C4-2B (cell line): ENCODE measurements at regions not wholly inside any gene's neighbourhood (a gene's known extent, or its start where the extent isn't known, plus 50 kb on each side); places are given as distances from the start of the nearest gene placed in this dataset.

Source experiments
- H3K27ac ChIP-seq: fragments of 450-650 bp; 2 replicates; pipeline ENCODE4 v1.5.1; 2017
- CTCF ChIP-seq: fragments of 450-650 bp; conservative IDR thresholded peaks from 2 replicates; pipeline ENCODE4 v1.5.1; 2017; ENCODE audit warnings: mild to moderate bottlenecking
- ZFX ChIP-seq: fragments of 450-650 bp; IDR thresholded peaks from 2 replicates; pipeline ENCODE4 v1.6.1; 2017

- H3K27ac ChIP-seq = no peak overlapping the region
- no peak for TF ChIP-seq CTCF
- TF ChIP-seq ZFX = no peak
Observed at GRCh38 chr11:70527046-70527395, 128.7 kb downstream of the CTTN start.

DNA sequence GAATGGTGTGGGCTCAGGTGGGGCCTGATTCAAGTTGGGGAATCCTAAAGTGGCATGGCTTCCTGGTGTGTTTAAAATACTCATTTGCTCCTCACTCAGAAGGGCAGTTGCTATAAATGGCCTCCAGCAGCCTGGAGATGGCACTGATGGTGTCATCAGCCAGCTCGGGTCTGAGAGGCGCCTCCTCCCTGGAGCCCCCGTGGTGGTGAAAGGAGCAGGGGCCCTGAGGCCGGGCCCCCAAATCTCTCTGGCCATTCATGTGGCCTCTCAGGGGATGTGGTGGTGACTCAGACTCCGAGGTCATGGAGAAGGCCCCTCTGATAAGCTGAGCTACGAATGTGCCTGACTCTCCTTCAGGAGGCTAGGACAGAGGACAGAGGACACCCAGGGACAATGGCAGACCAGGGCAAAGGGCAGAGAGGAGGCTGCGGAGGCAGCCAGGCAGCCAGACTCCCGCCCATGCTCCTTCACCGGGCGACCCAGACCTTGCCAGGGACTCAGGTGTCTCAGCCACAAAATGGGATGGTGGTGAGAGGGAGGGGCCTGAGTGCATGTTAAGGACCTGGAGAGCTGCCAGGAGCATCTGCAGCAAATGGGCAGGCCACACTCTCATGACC is 129.2 kb downstream of the CTTN start:
- TF ChIP-seq ZFX = no peak
- TF ChIP-seq CTCF = no peak

GRCh38 chr11:70528046-70528793 is 129.9 kb downstream of the CTTN start:
- H3K27ac ChIP-seq = no peak overlapping the region
- TF ChIP-seq ZFX = no peak
- no peak for TF ChIP-seq CTCF

More for the DNA sequence above, 129.2 kb downstream of the CTTN start:
- no peak overlapping the region for H3K27ac ChIP-seq

DNA sequence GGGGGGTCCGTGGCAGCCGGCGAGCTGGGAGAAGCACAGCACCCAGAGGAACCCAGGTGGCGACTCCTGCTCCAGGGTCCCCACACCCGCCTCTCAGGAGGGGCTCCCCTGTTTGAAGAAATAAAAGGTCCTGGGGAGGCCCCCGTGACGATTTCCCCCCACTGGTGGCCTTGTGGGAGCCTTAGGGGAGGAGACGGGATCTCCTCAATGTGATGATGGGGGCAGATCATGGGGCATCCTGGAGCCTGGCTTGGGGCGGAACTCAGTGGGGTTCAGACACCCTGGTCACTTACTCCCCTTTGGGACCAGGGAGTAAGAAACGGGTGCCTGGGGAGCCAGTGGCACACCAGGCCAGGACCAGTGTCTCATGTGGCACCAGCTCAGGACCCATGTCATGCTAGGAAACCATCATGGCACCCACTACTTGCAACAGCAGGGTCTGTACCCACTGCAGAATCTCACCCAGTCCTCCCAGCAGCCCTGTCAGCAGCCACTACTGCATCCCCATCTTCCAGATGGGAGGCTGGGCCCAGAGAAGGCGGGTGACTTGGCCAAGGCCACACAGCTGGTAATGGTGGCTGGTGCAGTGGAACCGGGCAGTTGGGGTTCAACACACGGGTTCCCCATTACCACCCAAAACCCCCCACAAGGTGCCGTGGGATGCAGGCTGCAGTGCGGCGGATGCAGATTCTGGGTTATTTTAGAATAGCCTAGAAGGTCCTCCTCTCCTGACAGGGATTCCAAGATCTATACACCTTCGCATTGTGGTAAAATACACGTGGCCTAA is 130.7 kb downstream of the CTTN start:
- H3K27ac ChIP-seq = no peak overlapping the region
- no peak for TF ChIP-seq CTCF

DNA sequence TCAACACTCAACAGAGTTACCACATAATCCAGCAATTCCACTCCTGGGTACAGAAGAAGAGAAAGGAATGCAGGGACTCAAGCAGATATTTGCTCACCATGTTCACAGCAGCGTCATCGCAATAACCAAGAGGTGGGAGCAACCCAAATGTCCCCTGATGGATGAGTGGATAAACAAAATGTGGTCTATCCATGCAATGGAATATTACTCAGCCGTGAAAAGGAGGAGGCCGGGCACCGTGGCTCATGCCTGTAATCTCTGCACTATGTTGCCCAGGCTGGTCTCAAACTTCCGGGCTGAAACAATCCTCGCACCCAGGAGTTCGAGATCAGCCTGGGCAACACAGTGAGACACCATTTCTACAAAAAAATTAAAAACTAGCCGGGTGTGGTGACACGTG is 131.7 kb downstream of the CTTN start:
- H3K27ac ChIP-seq = no peak overlapping the region
- TF ChIP-seq CTCF (no peak), ZFX (no peak)

DNA sequence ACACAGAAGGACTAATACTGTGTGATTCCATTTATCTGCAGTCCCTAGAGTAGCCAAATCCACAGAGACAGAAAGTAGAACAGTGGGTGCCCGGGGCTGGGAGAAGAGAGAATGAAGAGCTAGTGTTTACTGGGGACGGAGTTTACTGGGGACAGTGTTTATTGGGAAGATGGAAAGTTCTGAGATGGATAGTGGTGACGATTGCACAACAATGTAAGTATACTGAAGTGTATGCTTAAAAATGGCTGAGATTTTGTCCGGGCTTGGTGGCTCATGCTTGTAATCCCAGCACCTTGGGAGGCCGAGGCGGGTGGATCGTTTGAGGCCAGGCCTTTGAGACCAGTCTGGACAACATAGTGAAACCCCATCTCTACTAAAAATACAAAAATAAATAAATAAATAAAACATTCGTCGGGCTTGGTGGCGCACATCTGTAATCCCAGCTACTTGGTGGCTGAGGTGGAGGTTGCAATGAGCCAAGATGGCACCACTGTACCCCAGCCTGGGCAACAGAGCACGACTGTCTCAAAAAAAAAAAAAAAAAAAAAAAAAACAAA is 132.4 kb downstream of the CTTN start:
- H3K27ac ChIP-seq = no peak overlapping the region
- TF ChIP-seq CTCF = no peak
- TF ChIP-seq ZFX = no peak
